H1 (cell line): ENCODE measurements at regions not wholly inside any gene's neighbourhood (a gene's known extent, or its start where the extent isn't known, plus 50 kb on each side); places are given as distances from the start of the nearest gene placed in this dataset.

Source experiments
- CTCF ChIA-PET: fragments of 300-600 bp; sonication (Branson Sonifier 250); formaldehyde crosslinking; loops from one replicate; lab custom pipeline; 2021; ENCODE audit not compliant: partially characterized antibody; lab: Charles Lee
- POLR2A ChIA-PET: fragments of 300-600 bp; sonication (Branson Sonifier 250); formaldehyde crosslinking; loops from one replicate; lab custom pipeline; 2021; ENCODE audit warnings: inconsistent platforms; ENCODE audit not compliant: partially characterized antibody; lab: Charles Lee
- DNase-seq, 2 experiments: peaks; one replicate each; pipeline versions ENCODE4 v3.0.0 to v3.0.0-alpha.2; 2010 to 2022; ENCODE audit warnings: low spot score in 2 of 2, low read depth in 1 of 2, mixed read lengths in 1 of 2
- FAIRE-seq: peaks from 2 replicates; lab custom pipeline; 2011; peaks lifted over from hg19 to GRCh38; lab: Jason Lieb, UNC
- H2AFZ ChIP-seq: 2 replicates; pipeline ENCODE4 v1.8.1; 2012; ENCODE audit warnings: low read length, inconsistent platforms
- H2AK5ac ChIP-seq: 2 replicates; pipeline ENCODE4 v1.6.1; 2013; ENCODE audit warnings: low read depth, low read length
- H2BK120ac ChIP-seq: replicated peaks from 2 replicates; pipeline ENCODE3; 2013; ENCODE audit warnings: low read depth, low read length, inconsistent platforms
- H2BK12ac ChIP-seq: 2 replicates; pipeline ENCODE4 v1.6.1; 2013; ENCODE audit warnings: low read depth, low read length
- H2BK15ac ChIP-seq: 2 replicates; pipeline ENCODE4 v1.6.1; 2013; ENCODE audit warnings: low read length
- H2BK20ac ChIP-seq: 2 replicates; pipeline ENCODE4 v1.6.1; 2013; ENCODE audit warnings: low read length
- H2BK5ac ChIP-seq: 2 replicates; pipeline ENCODE4 v1.6.1; 2013; ENCODE audit warnings: low read depth, low read length
- H3K14ac ChIP-seq: 2 replicates; pipeline ENCODE4 v1.6.1; 2013; ENCODE audit warnings: inconsistent platforms; ENCODE audit not compliant: insufficient read length
- H3K18ac ChIP-seq: 2 replicates; pipeline ENCODE4 v1.6.1; 2013; ENCODE audit warnings: low read length; ENCODE audit errors: extremely low read depth
- H3K23ac ChIP-seq: 2 replicates; pipeline ENCODE4 v1.6.1; 2013; ENCODE audit warnings: inconsistent platforms; ENCODE audit not compliant: insufficient read length
- H3K23me2 ChIP-seq: 2 replicates; pipeline ENCODE4 v1.6.1; 2013; ENCODE audit warnings: low read depth, low read length
- H3K27ac ChIP-seq: 2 replicates; pipeline ENCODE4 v1.6.1; 2011; ENCODE audit warnings: low read depth, low read length, inconsistent platforms
- H3K27me3 ChIP-seq, 4 experiments: replicated peaks in 1 of 4; 1 replicate in 1 of 4; 2 replicates in 3 of 4; pipeline versions ENCODE4 v1.6.1 to v1.8.1; 2011 to 2013; ENCODE audit warnings: low read length in 3 of 4, mild to moderate bottlenecking in 3 of 4, inconsistent platforms in 2 of 4, mixed read lengths in 2 of 4, moderate library complexity in 1 of 4; ENCODE audit not compliant: control insufficient read depth in 3 of 4, insufficient read depth in 3 of 4; ENCODE audit errors: extremely low read depth in 1 of 4
- H3K36me3 ChIP-seq, 4 experiments: 2 replicates each; pipeline versions ENCODE4 v1.6.1 to v1.8.1; 2011 to 2013; ENCODE audit warnings: mild to moderate bottlenecking in 4 of 4, low read length in 3 of 4, moderate library complexity in 2 of 4, control low read depth in 1 of 4, inconsistent platforms in 1 of 4; ENCODE audit not compliant: insufficient read depth in 4 of 4, control insufficient read depth in 2 of 4
- H3K4ac ChIP-seq: replicated peaks from 2 replicates; pipeline ENCODE3; 2013; ENCODE audit warnings: low read length, low read depth, mixed read lengths, inconsistent platforms; ENCODE audit not compliant: insufficient read length
- H3K4me1 ChIP-seq, 4 experiments: replicated peaks in 1 of 4; 1 replicate in 1 of 4; 2 replicates in 3 of 4; pipeline versions ENCODE4 v1.6.1 to v1.8.1; 2011 to 2013; ENCODE audit warnings: low read length in 3 of 4, inconsistent platforms in 2 of 4, mixed read lengths in 1 of 4; ENCODE audit not compliant: insufficient read depth in 4 of 4, control insufficient read depth in 3 of 4
- H3K4me2 ChIP-seq, 2 experiments: 2 replicates each; pipeline versions ENCODE4 v1.6.1 to v1.8.1; 2011 to 2013; ENCODE audit warnings: low read depth in 2 of 2, low read length in 2 of 2, control low read depth in 1 of 2, inconsistent platforms in 1 of 2, mild to moderate bottlenecking in 1 of 2; ENCODE audit not compliant: insufficient read depth in 1 of 2
- H3K4me3 ChIP-seq, 4 experiments: fragments of 200-600, 300-600 bp in 1 of 4; sonication (generic), shearing (Covaris generic), sonication (Bioruptor Twin) in 1 of 4; 2 replicates each; pipeline versions ENCODE4 v1.5.1 to v1.8.1; 2011 to 2016; ENCODE audit warnings: low read length in 4 of 4, low read depth in 3 of 4, control low read depth in 2 of 4, inconsistent platforms in 2 of 4, mild to moderate bottlenecking in 2 of 4, mixed read lengths in 1 of 4, moderate library complexity in 1 of 4; ENCODE audit not compliant: insufficient read depth in 2 of 4; ENCODE audit errors: extremely low read depth in 1 of 4
- H3K56ac ChIP-seq: replicated peaks from 2 replicates; pipeline ENCODE3; 2013; ENCODE audit warnings: low read depth, mild to moderate bottlenecking, mixed read lengths, low read length, inconsistent platforms; ENCODE audit not compliant: insufficient read length
- H3K79me1 ChIP-seq: 2 replicates; pipeline ENCODE4 v1.6.1; 2013; ENCODE audit warnings: low read depth, low read length, control low read depth
- H3K79me2 ChIP-seq, 2 experiments: 2 replicates each; pipeline versions ENCODE4 v1.6.1 to v1.8.1; 2012 to 2013; ENCODE audit warnings: low read length in 2 of 2, mild to moderate bottlenecking in 2 of 2, inconsistent platforms in 1 of 2; ENCODE audit not compliant: insufficient read depth in 2 of 2, control insufficient read depth in 1 of 2
- H3K9ac ChIP-seq, 4 experiments: replicated peaks in 1 of 4; 1 replicate in 1 of 4; 2 replicates in 3 of 4; pipeline versions ENCODE4 v1.6.1 to v1.8.1; 2011 to 2013; ENCODE audit warnings: low read depth in 3 of 4, low read length in 3 of 4, control low read depth in 2 of 4, mild to moderate bottlenecking in 2 of 4, moderate library complexity in 2 of 4, inconsistent platforms in 1 of 4; ENCODE audit errors: extremely low read depth in 1 of 4
- H3K9me3 ChIP-seq, 2 experiments: 2 replicates each; pipeline versions ENCODE4 v1.6.1 to v1.8.1; 2012 to 2013; ENCODE audit warnings: mild to moderate bottlenecking in 2 of 2, moderate library complexity in 2 of 2, control low read depth in 1 of 2, inconsistent platforms in 1 of 2, low read depth in 1 of 2, low read length in 1 of 2, mixed read lengths in 1 of 2; ENCODE audit not compliant: insufficient read depth in 2 of 2
- H4K20me1 ChIP-seq, 2 experiments: replicated peaks in 1 of 2; 2 replicates each; pipeline versions ENCODE3 to v1.8.1; 2011 to 2013; ENCODE audit warnings: inconsistent platforms in 2 of 2, low read length in 2 of 2, mild to moderate bottlenecking in 1 of 2; ENCODE audit not compliant: insufficient read depth in 2 of 2, control insufficient read depth in 1 of 2
- H4K5ac ChIP-seq: 2 replicates; pipeline ENCODE4 v1.6.1; 2013; ENCODE audit warnings: low read length, low read depth, mixed read lengths, inconsistent platforms; ENCODE audit not compliant: insufficient read length
- H4K8ac ChIP-seq: 2 replicates; pipeline ENCODE4 v1.8.0; 2013; ENCODE audit warnings: mild to moderate bottlenecking, moderate library complexity, low read length, inconsistent platforms; ENCODE audit not compliant: insufficient read depth; ENCODE audit errors: extremely low read depth
- H4K91ac ChIP-seq: replicated peaks from 2 replicates; pipeline ENCODE3; 2013; ENCODE audit warnings: low read length, mixed read lengths, inconsistent platforms; ENCODE audit not compliant: insufficient read length
- SAP30 ChIP-seq: fragments of 300-600 bp; sonication (generic); IDR thresholded peaks from 2 replicates; pipeline ENCODE4 v1.7.1; 2012; ENCODE audit warnings: low read length, moderate library complexity, mild to moderate bottlenecking, inconsistent platforms; ENCODE audit not compliant: insufficient read depth, insufficient replicate concordance
- TAF7 ChIP-seq: optimal IDR thresholded peaks from 2 replicates; pipeline ENCODE3; 2011; ENCODE audit warnings: low read depth, mild to moderate bottlenecking, inconsistent platforms, low read length, moderate library complexity, borderline replicate concordance
- WGBS, 2 experiments: shearing (Covaris generic) in 1 of 2; methylation state at CpG; one replicate each; pipeline versions ENCODE4 v1.1.6 to v1.1.7; 2013 to 2015; ENCODE audit warnings: low lambda C conversion rate in 2 of 2, mixed read lengths in 2 of 2, inconsistent platforms in 1 of 2, low coverage in 1 of 2, missing lambda C conversion rate in 1 of 2; ENCODE audit not compliant: insufficient replicate concordance in 2 of 2, insufficient coverage in 1 of 2, insufficient read length in 1 of 2; ENCODE audit errors: extremely low coverage in 1 of 2, missing lambda C conversion rate in 1 of 2; 5-methylcytosine and 5-hydroxymethylcytosine counted together

- H3K36me3 ChIP-seq = no peaks in the 10 kb centered on the region
- H3K14ac ChIP-seq = no peak overlapping the region
- no peak overlapping the region for H2BK15ac ChIP-seq
- H4K5ac ChIP-seq = no peak overlapping the region
- H3K23me2 ChIP-seq = no peaks in the 10 kb centered on the region; the same call in 1 of the 2 replicates
- peak overlapping the region; percentile 58 for H2BK120ac ChIP-seq
- FAIRE-seq = no peak
- no peaks in the 10 kb centered on the region for H3K79me1 ChIP-seq
- no peak overlapping the region for H3K56ac ChIP-seq
- H3K4ac ChIP-seq = peak overlapping the region; percentile 42
- no peak overlapping the region for H4K8ac ChIP-seq
- H3K4me3 ChIP-seq = no peak overlapping the region
- WGBS, 2 experiments = 80% methylated on average over 7 of the region's 7 CpGs; no CpG with 5 or more reads in 1 of the 2 experiments
- H2BK20ac ChIP-seq = no peak overlapping the region
- H3K4me1 ChIP-seq = peaks cover 0 to 11% (median 0%) of the 10 kb centered on the region in 4 experiments; a peak in 4 of 7 replicates
- TF ChIP-seq SAP30 = no peak
- no peak for TF ChIP-seq TAF7
- no peak overlapping the region for H3K18ac ChIP-seq
- H2BK5ac ChIP-seq = no peak overlapping the region
- peak overlapping the region; percentile 58 for H4K91ac ChIP-seq
- no peak overlapping the region for H3K23ac ChIP-seq
- no peak overlapping the region for H3K9ac ChIP-seq
- POLR2A ChIA-PET = interaction anchor here (0.6 kb wide), 1 partner anchor 24 kb away, joined by 3 read pairs; no protein-coding TSS in a partner anchor
- CTCF ChIA-PET = interaction anchor here (0.6 to 1.0 kb wide), 3 partner anchors 194 to 384 kb away, joined by 3 to 4 read pairs (median 3); no protein-coding TSS in a partner anchor
- no peak overlapping the region for H3K27ac ChIP-seq
- no peak for DNase-seq
- no peaks in the 10 kb centered on the region for H4K20me1 ChIP-seq
- H2AK5ac ChIP-seq = no peak overlapping the region
- H2BK12ac ChIP-seq = no peak overlapping the region
- H3K9me3 ChIP-seq = no peaks in the 10 kb centered on the region
- H3K27me3 ChIP-seq = no peaks in the 10 kb centered on the region
- H3K4me2 ChIP-seq = no peak overlapping the region
- H3K79me2 ChIP-seq = no peaks in the 10 kb centered on the region
- H2AFZ ChIP-seq = no peak overlapping the region
Observed at GRCh38 chr20:56780266-56780665, 151.2 kb downstream of the TFAP2C start.
